ENCODE measurements at regions not wholly inside any gene's neighbourhood (a gene's known extent, or its start where the extent isn't known, plus 50 kb on each side); places are given as distances from the start of the nearest gene placed in this dataset.

GRCh38 chr1:106747232-106747631 lies 309.2 kb upstream of the PRMT6 start:
- FAIRE-seq: no peak

- FAIRE-seq: no peak
Measured at GRCh38 chr1:106747791-106748190, 308.7 kb upstream of the PRMT6 start.

GRCh38 chr1:106748606-106749005 lies 307.9 kb upstream of the PRMT6 start:
- no peak for FAIRE-seq

- FAIRE-seq: no peak
Measured at GRCh38 chr1:106749491-106749890, 307.0 kb upstream of the PRMT6 start.

DNA sequence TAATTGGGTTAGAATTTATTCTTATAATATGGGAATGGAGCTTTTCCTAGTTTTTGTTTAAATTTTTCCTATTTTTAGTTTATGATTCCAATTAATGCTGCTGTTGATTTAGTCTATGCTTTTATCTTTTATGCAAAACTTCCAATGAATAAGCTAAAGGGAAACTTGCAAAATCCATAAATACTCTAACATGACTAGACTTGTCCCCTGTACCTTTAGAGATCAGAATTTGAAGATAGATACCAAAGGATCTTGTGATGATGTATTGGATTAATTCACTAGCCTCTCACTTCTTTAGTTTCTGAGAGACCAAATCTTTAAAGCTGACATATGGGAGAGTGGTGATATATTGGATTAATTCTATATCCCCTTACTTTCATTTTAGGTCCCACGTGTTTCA lies 306.6 kb upstream of the PRMT6 start:
- no peak for FAIRE-seq

GRCh38 chr1:106751002-106751401 lies 305.5 kb upstream of the PRMT6 start:
- no peak for FAIRE-seq

- no peak for FAIRE-seq
Measured at GRCh38 chr1:106753066-106753465, 303.4 kb upstream of the PRMT6 start.

DNA sequence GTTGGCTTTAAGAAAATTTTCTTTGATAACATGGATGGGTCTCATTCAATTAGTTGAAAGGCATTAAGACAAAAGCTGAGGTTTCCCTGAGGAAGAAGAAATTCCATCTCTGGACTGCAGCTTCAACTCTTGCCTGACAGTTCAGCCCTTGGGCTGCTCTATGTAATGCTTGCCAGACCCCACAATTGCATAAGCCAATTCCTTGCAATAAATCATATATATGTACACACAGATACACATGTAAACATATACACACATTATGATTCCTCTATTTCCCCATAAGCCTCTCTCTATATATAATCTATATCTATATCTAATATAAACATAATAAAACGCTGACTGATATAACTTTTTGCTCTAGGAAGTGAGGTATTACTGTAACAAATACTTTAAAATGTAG lies 301.5 kb upstream of the PRMT6 start:
- no peak for FAIRE-seq

DNA sequence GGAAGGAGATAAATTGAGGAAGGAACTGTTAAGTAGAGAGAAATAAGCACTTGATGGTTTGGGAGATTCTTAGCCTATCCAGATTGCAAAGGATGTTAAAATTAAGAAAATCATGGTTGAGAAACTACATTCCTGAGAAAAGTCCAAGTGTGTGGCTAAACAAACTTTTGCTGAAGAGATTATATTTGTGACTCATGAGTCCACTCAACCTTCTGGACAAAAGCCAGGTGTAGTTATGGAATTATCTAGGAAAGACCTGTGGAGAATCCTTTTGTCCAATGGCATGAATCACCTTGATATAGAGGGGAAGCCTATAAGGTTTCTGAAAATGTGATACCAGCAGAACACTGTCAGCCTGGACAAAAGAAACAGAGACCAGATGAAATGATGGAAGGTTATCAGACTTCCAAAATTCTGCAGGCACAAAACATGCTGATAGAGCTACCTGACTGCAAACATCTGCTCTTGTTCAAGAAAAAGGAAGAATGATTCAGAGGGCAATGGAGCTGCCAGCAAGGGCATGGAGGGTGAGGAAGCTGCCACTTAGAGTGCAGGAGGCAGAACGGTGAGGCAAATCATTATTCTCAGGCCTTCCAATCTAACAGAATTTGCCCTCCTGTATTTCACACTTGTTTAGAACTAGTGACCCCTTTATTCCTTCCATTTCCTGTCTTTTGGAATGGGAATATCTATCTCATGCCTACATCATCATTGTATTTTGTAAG lies 300.6 kb upstream of the PRMT6 start:
- FAIRE-seq: no peak

- no peak for FAIRE-seq
Measured at GRCh38 chr1:106756752-106757151, 299.7 kb upstream of the PRMT6 start.

DNA sequence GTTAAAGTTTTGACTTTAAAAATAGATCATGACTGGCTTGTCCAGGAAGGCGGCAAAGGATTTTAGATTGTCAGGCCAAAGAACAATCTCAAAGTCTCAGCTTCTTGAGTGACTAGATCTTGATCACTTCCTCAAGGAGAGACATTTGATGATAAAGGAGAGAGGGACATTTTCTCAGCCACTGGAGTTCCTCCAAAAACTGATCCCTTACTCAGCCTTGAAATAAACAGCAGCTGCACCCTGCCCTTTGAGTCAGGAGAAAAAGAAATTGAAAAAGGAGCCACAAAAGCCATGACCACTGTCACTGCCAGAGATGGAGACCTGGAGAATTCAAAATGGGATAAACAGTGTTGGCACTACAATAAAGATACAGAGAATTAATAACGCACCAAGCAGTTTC lies 288.4 kb upstream of the PRMT6 start:
- no peak for FAIRE-seq

GRCh38 chr1:106768501-106768900 lies 288.0 kb upstream of the PRMT6 start:
- no peak for FAIRE-seq

GRCh38 chr1:106773206-106773605 lies 283.3 kb upstream of the PRMT6 start:
- FAIRE-seq: no peak

DNA sequence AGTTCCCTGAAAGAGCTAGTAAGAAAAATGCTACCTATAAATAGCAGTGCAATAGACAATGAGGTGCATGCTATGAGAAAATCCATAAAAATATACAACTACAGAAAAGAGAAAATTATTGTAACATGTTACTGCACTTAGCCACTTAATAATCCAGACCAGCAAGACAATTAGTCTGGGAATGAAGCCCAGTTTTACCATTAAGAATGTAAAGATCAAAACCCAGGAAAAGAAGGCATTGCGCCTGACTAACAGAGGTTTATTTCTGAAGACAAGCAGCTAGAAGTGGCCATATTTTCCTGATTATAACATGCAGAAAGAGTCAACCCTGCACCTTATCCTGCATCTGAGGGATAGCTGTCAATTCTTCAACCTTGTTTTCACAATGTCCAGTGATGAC lies 276.4 kb upstream of the PRMT6 start:
- FAIRE-seq: no peak

GRCh38 chr1:106780806-106781569 lies 275.5 kb upstream of the PRMT6 start:
- FAIRE-seq: no peak

GRCh38 chr1:106785176-106785575 lies 271.3 kb upstream of the PRMT6 start:
- no peak for FAIRE-seq

GRCh38 chr1:106787520-106787919 lies 269.0 kb upstream of the PRMT6 start:
- FAIRE-seq: no peak

DNA sequence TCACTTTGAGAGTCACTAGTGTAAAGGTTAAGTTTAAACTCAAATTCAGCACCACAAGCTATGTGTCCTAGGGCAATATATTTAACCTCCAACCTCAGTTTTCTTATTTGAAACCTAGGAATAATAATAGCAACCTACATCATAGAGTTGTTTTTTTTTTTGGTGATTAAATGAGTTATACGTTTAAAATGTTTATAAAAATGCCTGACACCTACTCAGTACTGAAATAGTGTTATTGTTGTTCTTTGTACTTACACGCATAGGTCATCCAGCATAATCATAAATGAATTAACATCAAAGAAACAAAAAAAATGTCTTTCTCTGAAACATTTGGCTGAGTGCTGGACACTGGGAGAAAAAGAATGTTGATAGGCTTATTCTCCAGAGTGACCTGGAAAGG lies 266.8 kb upstream of the PRMT6 start:
- FAIRE-seq: no peak

GRCh38 chr1:106791041-106791440 lies 265.4 kb upstream of the PRMT6 start:
- FAIRE-seq: no peak

- FAIRE-seq: no peak
Measured at GRCh38 chr1:106793651-106794050, 262.8 kb upstream of the PRMT6 start.

GRCh38 chr1:106798991-106799390 lies 257.5 kb upstream of the PRMT6 start:
- FAIRE-seq: no peak

DNA sequence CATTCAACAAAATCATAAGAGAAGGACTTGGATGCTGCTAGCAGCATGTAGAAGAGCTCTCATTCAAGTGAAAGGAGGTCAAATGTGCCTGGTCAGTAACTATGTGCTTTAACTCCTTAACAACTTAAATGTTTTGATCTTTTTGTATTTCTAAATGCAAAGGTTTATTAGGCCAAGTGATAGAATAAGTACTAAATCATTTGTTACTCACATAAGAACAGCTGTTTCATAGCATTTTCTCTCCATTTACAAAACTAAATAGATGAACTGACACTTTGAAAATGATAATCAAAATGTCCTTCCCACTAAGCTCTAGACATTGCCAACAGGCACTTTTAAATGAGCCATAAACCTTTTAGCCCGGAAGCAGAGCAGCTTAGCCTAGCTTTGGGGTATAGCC lies 254.3 kb upstream of the PRMT6 start:
- FAIRE-seq: no peak

DNA sequence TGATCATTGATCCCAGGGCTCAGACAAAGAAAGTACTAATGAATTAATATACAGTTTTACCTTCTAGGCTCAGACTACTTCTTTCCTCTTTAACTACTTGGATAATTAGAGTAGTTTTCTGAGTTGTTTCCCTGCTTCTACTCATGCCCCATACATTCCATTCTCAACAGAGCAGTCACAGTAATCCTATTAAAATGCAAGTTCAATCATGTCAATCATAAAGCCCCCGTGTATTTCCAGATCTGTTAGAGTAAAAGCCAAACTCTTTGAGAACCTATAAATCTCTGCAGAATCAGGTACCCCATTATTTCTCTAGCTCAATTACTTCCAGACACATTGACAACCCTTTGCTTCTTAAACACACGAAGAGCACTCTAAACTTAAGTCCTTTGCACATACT lies 242.1 kb upstream of the PRMT6 start:
- FAIRE-seq: no peak

DNA sequence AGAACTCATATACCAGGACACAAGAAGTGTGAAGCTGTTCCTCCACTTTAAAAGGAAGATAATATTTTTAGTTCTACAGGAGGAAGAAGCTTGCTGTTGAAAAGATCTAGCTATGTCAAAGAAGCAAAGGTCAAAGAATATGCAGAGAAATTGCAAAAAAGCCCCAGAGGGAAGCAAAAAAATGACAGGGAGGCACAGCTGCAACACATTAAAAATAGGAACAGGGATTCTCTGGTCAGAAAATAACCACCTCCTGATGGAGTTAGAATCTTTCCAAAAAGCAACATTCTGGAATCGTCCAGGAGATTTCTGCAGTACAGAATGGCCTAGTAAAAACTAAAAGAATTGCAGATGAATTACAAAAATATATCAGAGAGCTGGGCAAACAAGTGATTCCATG lies 238.9 kb upstream of the PRMT6 start:
- FAIRE-seq: no peak

DNA sequence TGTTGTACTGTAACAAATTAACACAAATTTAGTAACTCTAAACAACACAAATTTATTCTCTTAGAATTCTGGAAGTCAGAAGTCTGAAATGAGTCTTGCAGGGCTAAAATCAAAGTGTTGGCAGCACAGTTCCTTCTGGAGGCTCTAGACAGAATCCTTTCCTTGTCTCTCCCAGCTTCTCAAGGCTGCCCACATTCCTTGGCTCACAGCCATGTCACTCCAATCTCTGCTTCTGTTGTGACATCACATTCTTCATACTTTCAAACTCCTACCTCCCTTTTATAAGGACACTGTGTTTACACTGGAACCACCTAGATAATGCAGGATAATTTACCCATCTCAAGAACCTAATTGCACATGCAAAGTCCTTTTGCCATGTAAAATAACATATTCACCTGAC lies 225.0 kb upstream of the PRMT6 start:
- no peak for FAIRE-seq
